ENCODE measurements at regions not wholly inside any gene's neighbourhood (a gene's known extent, or its start where the extent isn't known, plus 50 kb on each side); places are given as distances from the start of the nearest gene placed in this dataset.

DNA sequence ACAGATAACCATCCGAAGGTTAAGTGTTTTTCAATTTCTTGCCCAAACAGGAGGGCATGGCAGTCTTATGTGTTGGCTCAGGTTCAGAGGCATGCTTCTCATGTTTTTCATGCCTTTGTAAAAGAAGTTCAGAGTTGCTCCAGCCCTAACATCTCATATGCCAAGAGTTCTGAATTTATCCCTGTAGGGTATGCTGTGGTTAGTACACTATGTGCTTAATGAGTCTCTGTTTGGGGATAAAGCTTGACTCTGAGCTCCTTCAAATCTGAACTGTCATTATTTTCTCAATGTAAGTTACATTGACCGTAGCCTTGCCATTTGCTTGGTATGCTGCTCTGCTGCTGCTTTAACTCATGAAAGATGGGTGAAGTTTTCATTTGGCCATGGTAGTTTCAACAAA is 67.9 kb upstream of the PNPT1 start:
- TF ChIP-seq, protein P1, sequence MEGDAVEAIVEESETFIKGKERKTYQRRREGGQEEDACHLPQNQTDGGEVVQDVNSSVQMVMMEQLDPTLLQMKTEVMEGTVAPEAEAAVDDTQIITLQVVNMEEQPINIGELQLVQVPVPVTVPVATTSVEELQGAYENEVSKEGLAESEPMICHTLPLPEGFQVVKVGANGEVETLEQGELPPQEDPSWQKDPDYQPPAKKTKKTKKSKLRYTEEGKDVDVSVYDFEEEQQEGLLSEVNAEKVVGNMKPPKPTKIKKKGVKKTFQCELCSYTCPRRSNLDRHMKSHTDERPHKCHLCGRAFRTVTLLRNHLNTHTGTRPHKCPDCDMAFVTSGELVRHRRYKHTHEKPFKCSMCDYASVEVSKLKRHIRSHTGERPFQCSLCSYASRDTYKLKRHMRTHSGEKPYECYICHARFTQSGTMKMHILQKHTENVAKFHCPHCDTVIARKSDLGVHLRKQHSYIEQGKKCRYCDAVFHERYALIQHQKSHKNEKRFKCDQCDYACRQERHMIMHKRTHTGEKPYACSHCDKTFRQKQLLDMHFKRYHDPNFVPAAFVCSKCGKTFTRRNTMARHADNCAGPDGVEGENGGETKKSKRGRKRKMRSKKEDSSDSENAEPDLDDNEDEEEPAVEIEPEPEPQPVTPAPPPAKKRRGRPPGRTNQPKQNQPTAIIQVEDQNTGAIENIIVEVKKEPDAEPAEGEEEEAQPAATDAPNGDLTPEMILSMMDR (IDR thresholded peaks at IDR 0.05; ENCODE audit: insufficient read depth, low read length, missing control alignments), result no peak
- DNase-seq (ENCODE audit: low read depth, low spot score), result no peak
- ChIA-PET POLR2A (no interaction called here), CTCF (interaction anchor here (1.7 to 2.5 kb wide), 3 partner anchors 10 to 248 kb away, joined by 4 to 7 read pairs (median 6); no protein-coding TSS in a partner anchor)
- no peak overlapping the region for H3K4me3 ChIP-seq (ENCODE audit: low read depth, low read length)

DNA sequence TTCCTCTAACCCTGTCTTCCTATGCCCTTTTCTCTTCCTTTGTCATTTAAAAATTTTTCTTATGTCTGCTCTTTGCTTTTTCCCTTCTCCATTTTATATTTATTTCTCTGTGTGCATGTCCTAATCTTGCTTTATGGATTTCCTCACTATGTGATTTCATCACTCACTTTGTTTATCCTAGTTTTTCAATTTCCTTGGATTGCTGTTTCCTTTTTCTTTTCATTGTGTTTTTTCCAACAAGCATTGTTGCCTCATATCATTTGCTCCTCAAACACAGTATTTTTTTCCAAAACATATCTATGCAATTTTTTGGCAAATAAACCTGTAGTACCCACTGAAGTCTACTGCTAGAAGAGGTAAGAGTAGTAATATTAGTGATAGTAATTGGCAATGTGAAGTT is 67.4 kb upstream of the PNPT1 start:
- ChIA-PET CTCF (interaction anchor here (1.7 to 2.5 kb wide), 3 partner anchors 11 to 249 kb away, joined by 4 to 7 read pairs (median 6); no protein-coding TSS in a partner anchor), POLR2A (no interaction called here)
- DNase-seq (ENCODE audit: low read depth, low spot score), result no peak
- TF ChIP-seq, protein P1 (IDR thresholded peaks at IDR 0.05; ENCODE audit: insufficient read depth, low read length, missing control alignments), result no peak
- no peak overlapping the region for H3K4me3 ChIP-seq (ENCODE audit: low read depth, low read length)

DNA sequence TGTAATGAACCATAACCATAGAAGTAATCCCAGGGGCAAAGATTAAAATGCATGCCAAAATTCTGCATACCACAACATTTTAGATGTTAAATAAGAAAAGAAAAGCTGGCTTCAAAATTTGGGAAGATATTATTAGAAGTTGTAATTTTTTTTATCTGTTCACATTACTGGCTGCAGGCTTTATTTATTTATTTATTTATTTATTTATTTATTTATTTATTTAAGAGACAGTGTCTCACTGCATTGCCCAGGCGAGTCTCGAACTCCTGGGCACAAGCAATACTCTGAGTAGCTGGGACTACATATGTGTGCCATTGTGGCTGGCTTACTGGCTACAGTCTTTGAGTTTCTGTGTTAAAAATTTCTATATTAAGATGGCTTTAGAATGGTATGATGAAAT is 66.5 kb upstream of the PNPT1 start:
- H3K4me3 ChIP-seq (ENCODE audit: low read depth, low read length), result no peak overlapping the region
- TF ChIP-seq, protein P1 (IDR thresholded peaks at IDR 0.05; ENCODE audit: insufficient read depth, low read length, missing control alignments), result no peak
- DNase-seq (ENCODE audit: low read depth, low spot score), result no peak
- CTCF ChIA-PET, result no interaction called here
- POLR2A ChIA-PET, result no interaction called here

DNA sequence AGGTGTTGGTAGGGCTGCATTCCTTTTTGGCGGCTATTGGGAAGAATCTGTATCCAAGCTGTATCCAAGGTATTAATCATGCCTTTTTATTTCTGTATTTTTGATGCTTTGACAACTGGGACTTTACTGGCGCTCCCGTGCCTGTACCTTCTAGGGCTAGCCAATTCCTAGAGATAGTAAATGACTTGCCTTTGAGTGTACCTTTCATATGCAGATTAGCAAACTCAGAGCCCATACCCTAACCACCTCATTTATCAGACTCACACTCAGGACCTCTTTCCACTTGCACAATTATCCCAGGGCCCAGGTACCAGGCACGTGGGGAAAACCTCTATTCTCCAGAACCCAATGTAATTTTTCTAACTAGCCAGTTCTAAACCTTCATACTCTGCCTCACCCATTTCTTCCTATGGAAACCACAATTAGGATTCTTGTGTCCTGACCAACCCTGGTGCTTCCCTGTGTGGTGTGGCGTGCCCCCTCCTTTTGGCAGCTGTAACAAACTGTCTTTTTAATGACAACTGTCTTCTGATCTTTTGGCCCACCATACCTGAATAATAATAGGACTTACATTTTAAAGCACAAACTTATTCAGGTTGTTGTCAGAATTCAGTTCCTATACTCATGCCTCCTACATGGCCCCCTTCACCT is 65.8 kb upstream of the PNPT1 start:
- H3K4me3 ChIP-seq (ENCODE audit: low read depth, low read length), result no peak overlapping the region
- TF ChIP-seq, protein P1 (IDR thresholded peaks at IDR 0.05; ENCODE audit: insufficient read depth, low read length, missing control alignments), result no peak
- DNase-seq (ENCODE audit: low read depth, low spot score), result no peak
- CTCF ChIA-PET, result interaction anchor here (0.8 to 1.7 kb wide), 4 partner anchors 15 to 203 kb away, joined by 3 to 5 read pairs (median 4); no protein-coding TSS in a partner anchor
- POLR2A ChIA-PET, result no interaction called here

DNA sequence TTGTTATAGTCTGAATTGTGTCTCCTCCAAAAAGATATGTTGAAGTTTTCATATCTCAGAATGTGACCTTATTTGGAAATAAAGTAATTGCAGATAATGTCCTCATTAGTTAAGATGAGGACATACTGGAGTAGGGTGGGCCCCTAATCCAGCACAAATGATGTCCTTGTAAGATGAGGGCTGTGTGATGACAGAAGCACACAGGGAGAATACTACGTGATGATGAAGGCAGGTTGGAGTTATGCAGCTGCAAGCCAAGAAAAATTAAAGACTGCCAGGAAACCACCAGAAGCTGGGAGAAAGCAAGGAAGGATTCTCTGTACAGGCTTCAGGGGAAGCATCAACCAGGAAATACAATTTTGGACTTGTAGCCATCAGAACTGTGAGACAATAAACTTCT is 58.3 kb upstream of the PNPT1 start:
- no peak overlapping the region for H3K4me3 ChIP-seq (ENCODE audit: low read depth, low read length)
- ChIA-PET CTCF (interaction anchor here (2.2 kb wide), 1 partner anchor 34 kb away, joined by 6 read pairs; no protein-coding TSS in a partner anchor), POLR2A (no interaction called here)
- DNase-seq (ENCODE audit: low read depth, low spot score), result no peak
- TF ChIP-seq, protein P1 (IDR thresholded peaks at IDR 0.05; ENCODE audit: insufficient read depth, low read length, missing control alignments), result no peak

DNA sequence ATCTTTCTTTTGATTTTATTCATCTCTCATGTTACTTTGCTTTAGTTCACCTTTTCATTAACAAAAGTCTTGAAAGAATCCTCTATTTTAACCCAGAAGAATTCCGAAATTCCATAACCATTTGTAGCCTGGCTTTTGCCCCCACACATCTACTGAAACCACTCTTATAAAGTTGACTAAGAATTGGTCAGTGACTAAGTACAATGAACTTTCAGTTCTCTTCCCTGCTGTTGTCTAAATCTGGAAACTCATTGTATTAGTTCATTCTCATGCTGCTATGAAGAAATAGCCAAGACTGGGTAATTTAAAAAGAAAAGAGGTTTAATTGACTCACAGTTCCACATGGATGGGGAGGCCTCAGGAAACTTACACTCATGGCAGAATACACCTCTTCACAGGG is 49.9 kb upstream of the PNPT1 start:
- CTCF ChIA-PET, result interaction anchor here (1.8 kb wide), 1 partner anchor 15 kb away, joined by 5 read pairs; no protein-coding TSS in a partner anchor
- no peak overlapping the region for H3K4me3 ChIP-seq (ENCODE audit: low read depth, low read length)
- peak; percentile 40 for DNase-seq (ENCODE audit: low read depth, low spot score)
- POLR2A ChIA-PET, result no interaction called here
- TF ChIP-seq, protein P1 (IDR thresholded peaks at IDR 0.05; ENCODE audit: insufficient read depth, low read length, missing control alignments), result no peak

Measured in AG04449 (cell line).